HPDE6-E6E7 (cell line): ENCODE measurements at regions not wholly inside any gene's neighbourhood (a gene's known extent, or its start where the extent isn't known, plus 50 kb on each side); places are given as distances from the start of the nearest gene placed in this dataset.

Experiments used
- DNase-seq: peaks from one replicate; pipeline ENCODE4 v3.0.0; 2011; ENCODE audit warnings: missing footprints; ENCODE audit errors: extremely low spot score

- DNase-seq, result no peak
Measured at GRCh38 chr14:65318636-65319506, 93.7 kb upstream of the FUT8 start.

- DNase-seq, result no peak
Measured at GRCh38 chr14:65320661-65321308, 91.7 kb upstream of the FUT8 start.

- no peak for DNase-seq
Measured at GRCh38 chr14:65321370-65321875, 91.1 kb upstream of the FUT8 start.

- DNase-seq, result no peak
Measured at GRCh38 chr14:65329481-65329880, 83.0 kb upstream of the FUT8 start.

- DNase-seq, result no peak
Measured at GRCh38 chr14:65329911-65330310, 82.6 kb upstream of the FUT8 start.

- peak; percentile 26 for DNase-seq
Measured at GRCh38 chr14:65330416-65330815, 82.1 kb upstream of the FUT8 start.

GRCh38 chr14:65331652-65332051 lies 80.9 kb upstream of the FUT8 start:
- DNase-seq, result no peak

GRCh38 chr14:65332141-65332871 lies 80.2 kb upstream of the FUT8 start:
- no peak for DNase-seq

GRCh38 chr14:65333943-65334687 lies 78.4 kb upstream of the FUT8 start:
- DNase-seq, result no peak

- DNase-seq, result no peak
Measured at GRCh38 chr14:65334765-65335410, 77.6 kb upstream of the FUT8 start.

GRCh38 chr14:65335411-65335947 lies 77.1 kb upstream of the FUT8 start:
- DNase-seq, result no peak

GRCh38 chr14:65336191-65336591 lies 76.3 kb upstream of the FUT8 start:
- no peak for DNase-seq

- DNase-seq, result no peak
Measured at GRCh38 chr14:65339866-65340265, 72.7 kb upstream of the FUT8 start.

GRCh38 chr14:65344011-65344410 lies 68.5 kb upstream of the FUT8 start:
- no peak for DNase-seq

GRCh38 chr14:65345266-65345665 lies 67.3 kb upstream of the FUT8 start:
- no peak for DNase-seq

GRCh38 chr14:65346474-65346873 lies 66.1 kb upstream of the FUT8 start:
- no peak for DNase-seq

- no peak for DNase-seq
Measured at GRCh38 chr14:65346895-65347294, 65.6 kb upstream of the FUT8 start.

GRCh38 chr14:65348137-65348536 lies 64.4 kb upstream of the FUT8 start:
- no peak for DNase-seq

- DNase-seq, result no peak
Measured at GRCh38 chr14:65349100-65349499, 63.4 kb upstream of the FUT8 start.

- DNase-seq, result no peak
Measured at GRCh38 chr14:65351493-65352194, 60.9 kb upstream of the FUT8 start.
